Keratinocyte (primary cell): ENCODE measurements at regions not wholly inside any gene's neighbourhood (a gene's known extent, or its start where the extent isn't known, plus 50 kb on each side); places are given as distances from the start of the nearest gene placed in this dataset.

Experiments used
- EZH2 ChIP-seq: IDR thresholded peaks from one replicate; pipeline ENCODE4 v1.6.1; 2012; ENCODE audit warnings: inconsistent platforms, mild to moderate bottlenecking, low read length, moderate library complexity
- TF ChIP-seq, protein P1 (sequence below), 3 experiments: IDR thresholded peaks in 1 of 3; conservative IDR thresholded peaks in 1 of 3; optimal IDR thresholded peaks in 1 of 3; 2 replicates in 2 of 3; 3 replicates in 1 of 3; pipeline versions ENCODE3 to v1.5.1; 2011; ENCODE audit warnings: low read length in 3 of 3, mild to moderate bottlenecking in 3 of 3, moderate library complexity in 2 of 3, control low read depth in 1 of 3, inconsistent platforms in 1 of 3; ENCODE audit not compliant: insufficient read depth in 2 of 3; ENCODE audit errors: extremely low read depth in 1 of 3

DNA sequence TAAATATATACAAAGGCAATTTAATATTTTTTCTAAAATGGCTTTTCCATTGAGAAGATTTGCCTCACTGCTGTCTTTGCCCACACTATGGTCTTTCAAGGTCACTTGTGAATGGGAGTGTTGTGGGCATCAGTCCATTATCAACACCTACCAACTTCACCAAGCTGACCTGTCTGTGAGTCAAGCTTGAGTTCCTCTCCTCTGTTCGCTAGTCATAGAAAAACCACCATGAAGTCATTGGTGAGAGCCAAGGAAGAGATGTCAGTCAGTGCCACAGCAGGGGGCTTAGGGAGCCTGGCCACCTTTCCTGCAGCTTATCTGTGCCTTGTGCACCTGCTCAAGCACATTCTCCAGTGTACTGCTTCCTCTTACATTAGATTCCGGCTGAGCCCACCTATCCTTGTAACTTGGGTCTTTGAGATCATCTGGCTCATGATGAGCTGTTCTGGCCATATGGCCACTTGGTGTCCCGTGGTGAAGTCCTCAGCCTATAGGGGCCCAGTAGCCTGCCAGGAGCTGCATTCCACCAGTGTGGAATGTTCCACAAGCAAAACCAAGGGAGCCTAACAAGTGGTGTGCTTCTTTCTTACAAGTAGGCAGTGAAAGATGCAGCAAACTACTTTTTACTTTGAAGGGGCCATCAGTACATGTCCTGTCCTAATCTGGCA is 80.8 kb upstream of the C12orf71 start:
- TF ChIP-seq, protein P1, sequence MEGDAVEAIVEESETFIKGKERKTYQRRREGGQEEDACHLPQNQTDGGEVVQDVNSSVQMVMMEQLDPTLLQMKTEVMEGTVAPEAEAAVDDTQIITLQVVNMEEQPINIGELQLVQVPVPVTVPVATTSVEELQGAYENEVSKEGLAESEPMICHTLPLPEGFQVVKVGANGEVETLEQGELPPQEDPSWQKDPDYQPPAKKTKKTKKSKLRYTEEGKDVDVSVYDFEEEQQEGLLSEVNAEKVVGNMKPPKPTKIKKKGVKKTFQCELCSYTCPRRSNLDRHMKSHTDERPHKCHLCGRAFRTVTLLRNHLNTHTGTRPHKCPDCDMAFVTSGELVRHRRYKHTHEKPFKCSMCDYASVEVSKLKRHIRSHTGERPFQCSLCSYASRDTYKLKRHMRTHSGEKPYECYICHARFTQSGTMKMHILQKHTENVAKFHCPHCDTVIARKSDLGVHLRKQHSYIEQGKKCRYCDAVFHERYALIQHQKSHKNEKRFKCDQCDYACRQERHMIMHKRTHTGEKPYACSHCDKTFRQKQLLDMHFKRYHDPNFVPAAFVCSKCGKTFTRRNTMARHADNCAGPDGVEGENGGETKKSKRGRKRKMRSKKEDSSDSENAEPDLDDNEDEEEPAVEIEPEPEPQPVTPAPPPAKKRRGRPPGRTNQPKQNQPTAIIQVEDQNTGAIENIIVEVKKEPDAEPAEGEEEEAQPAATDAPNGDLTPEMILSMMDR (optimal IDR thresholded peaks at IDR 0.05 in 1 of 3, IDR thresholded peaks at IDR 0.05 in 1 of 3, conservative IDR thresholded peaks at IDR 0.05 in 1 of 3; ENCODE audit: extremely low read depth in 1 of 3, insufficient read depth in 2 of 3, low read length in 3 of 3): no peak
- no peak for TF ChIP-seq EZH2
